Left colon (tissue), 2 donors: ENCODE measurements at regions not wholly inside any gene's neighbourhood (a gene's known extent, or its start where the extent isn't known, plus 50 kb on each side); places are given as distances from the start of the nearest gene placed in this dataset.
"Not testable (repeated sequence)": the region's sequence is repeated elsewhere in the genome, so short reads cannot be mapped to it uniquely, and the experiment has no call there.

ENCODE experiments used
- ATAC-seq: fragments of 200-7000 bp; cut with Tn5 transposase; one replicate; pipeline ENCODE4 v1.9.1; 2020; ENCODE audit warnings: mild to moderate bottlenecking, moderate library complexity
- DNase-seq, 2 donors: peaks; one replicate each; pipeline ENCODE4 v3.0.0-alpha.2; 2020
- intact Hi-C, 2 donors: fragments of 100-400 bp; cut with DNase I in 1 of 2; cut with micrococcal nuclease in 1 of 2; formaldehyde crosslinking; loops; one replicate each; pipeline versions ENCODE4 v1.11.2 to v1.14.0; 2022; cut with DNase I, micrococcal nuclease
- donor health status: DM: no; HTN: no; CAD: no.
- donor health status: DM: yes; HTN: yes; CAD: no.

DNA sequence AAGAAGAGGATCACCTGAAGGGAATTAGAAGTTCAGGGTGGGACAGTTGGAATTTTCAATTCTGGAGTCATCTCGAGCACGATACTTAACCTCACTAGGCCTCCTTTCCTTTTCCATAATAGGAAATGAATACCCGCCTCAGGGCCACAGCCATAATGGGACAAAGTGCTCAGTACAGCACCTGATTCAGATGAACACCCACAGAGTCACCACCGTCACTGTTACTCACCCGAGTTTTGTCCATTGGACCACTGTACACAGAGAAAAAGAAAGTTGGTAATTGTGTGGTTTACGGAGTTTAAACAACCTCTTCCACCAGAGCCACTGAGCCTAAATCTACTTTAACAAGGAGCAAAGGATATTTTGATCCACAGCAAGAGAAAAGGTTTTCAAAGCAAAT, 122.0 kb upstream of the NDUFV2 start:
- DNase-seq (no peak), ATAC-seq (no peak)
- intact Hi-C loops: loop anchor here (10.0 kb wide), 2 partner anchors 186 to 286 kb away; no protein-coding TSS in a partner anchor

DNA sequence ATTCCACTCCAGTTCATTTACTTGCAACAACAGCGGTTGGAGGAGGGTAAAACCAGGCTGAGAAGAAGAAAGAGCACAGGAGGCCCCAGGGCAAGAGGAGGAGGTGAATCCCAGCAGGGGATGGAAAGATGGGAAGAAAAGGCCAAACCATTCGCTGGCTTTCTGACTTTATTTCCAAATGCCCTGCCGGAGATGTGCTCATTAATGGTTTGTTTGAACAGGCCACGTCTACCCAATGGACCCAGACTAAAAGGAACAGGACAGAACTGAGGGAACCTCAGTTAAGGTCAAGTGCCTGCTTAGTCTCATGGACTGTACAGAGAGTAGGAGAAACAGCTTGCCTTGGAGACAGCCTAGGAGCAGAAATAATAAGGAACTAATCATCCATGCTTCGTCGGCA, 121.6 kb upstream of the NDUFV2 start:
- DNase-seq: peak in 1 of 2 donors; percentile 35
- intact Hi-C loops: loop anchor here (10.0 kb wide), 2 partner anchors 186 to 286 kb away; no protein-coding TSS in a partner anchor
- no peak for ATAC-seq

DNA sequence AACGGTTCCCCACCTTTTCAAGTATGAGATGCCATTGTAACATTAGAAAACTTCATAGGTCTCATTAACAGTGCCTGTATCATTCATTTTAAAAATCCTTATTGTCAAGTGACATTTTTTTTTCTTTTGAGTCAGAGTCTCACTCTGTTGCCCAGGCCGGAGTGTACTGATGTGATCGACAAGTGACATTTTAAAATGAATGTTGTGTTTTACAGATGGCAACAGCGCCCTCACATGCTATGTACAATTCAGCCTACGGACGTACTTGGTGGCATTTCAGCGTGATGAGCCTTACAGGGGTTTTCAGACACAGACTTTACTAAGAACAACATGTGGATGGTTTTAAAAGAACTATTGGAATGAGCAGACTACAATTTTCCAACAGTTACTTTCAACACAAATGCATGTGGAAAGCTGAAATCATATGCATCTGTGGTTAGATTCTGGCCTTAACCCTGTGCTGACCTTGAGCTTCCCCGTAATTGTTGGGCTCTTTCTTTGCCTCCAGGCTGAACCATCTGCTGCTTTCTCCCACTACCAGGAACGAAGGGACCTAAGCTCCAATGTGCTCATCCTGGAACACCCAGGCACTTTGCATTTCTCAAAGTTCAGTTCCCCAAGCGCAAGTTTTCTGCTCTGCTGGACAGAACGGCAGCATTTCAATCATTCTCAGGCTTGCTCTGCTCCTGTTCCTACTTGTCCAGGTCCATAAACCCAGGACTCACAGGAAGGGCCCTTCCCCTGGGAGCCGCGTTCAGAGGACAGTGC, 119.9 kb upstream of the NDUFV2 start:
- ATAC-seq (peak; percentile 86), DNase-seq (peak in 1 of 2 donors; percentile 55)
- intact Hi-C loops: loop anchor here (10.0 kb wide), 2 partner anchors 188 to 288 kb away; no protein-coding TSS in a partner anchor

DNA sequence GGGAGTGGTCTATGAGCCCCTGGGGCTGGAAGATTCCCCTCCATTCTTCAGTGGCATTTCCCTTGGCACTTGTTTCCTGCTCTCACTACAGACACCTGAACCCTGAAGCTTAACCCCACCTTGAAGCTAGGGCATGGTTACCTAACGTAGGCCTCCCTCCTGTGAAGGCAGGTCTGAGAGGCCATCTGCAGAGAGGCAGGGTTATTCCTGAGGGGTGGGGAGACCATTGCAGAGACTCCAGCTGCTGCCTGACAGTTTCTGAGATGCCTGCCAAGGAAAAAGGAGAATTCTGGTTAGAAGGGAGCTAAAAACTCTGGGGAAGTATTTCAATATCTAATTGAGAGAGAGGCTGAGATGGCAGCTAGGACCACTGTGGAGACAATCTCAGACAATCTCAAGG, 119.3 kb upstream of the NDUFV2 start:
- intact Hi-C loops: loop anchor here (10.0 kb wide), 2 partner anchors 188 to 288 kb away; no protein-coding TSS in a partner anchor
- ATAC-seq (no peak), DNase-seq (no peak)

DNA sequence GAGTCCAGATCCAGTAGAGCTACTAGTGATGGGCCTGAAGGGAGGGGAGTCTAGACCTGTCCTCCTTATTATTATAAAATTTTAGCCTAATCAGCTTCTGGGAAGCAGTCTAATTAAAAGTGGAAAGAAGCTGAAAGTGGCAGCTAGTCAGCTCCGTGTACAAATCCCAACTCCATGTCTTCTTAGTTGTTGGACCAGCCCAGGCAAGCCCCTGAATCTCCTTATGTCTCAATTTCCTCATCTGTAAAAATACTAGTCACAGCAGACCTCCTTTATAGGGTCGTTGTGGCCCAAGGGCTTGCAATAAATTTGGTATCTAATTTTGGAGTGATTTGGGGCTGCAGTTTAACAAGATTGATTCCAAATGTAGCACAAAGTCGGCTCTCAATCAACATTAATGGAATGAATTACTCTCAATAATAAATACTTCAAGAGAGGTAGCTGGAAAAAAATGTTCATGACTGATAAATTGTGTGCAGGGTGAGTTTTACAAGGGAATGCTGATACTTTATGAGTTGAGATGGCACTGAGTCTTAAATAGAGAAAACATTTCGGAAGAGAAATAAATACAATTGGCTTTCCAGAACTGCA, 118.3 kb upstream of the NDUFV2 start:
- DNase-seq (no peak), ATAC-seq (no peak)
- intact Hi-C loops: loop anchor here (10.0 kb wide), 2 partner anchors 189 to 289 kb away; no protein-coding TSS in a partner anchor

DNA sequence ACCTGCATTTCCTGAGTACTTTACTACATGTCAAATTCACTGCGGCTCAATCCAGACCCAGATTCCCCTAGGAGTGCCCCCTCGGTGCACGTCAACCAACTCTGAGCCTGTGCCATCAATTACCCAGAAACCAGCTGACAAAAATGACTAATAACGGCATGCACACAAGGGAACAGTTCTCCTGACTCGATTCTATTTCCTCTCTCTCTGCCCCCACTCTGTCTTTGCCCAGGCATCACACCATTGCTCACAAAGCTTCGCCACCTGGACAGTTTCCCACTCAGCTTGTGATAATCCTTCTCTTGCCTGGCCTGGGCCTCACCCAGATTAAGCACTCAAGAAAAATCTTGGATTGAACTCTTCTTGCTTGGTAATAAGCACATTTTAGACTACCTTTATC, 115.3 kb upstream of the NDUFV2 start:
- ATAC-seq (no peak), DNase-seq (no peak)
- intact Hi-C loops: loop anchor here (5.0 to 10.0 kb wide), 4 partner anchors 192 to 335 kb away; no protein-coding TSS in a partner anchor

DNA sequence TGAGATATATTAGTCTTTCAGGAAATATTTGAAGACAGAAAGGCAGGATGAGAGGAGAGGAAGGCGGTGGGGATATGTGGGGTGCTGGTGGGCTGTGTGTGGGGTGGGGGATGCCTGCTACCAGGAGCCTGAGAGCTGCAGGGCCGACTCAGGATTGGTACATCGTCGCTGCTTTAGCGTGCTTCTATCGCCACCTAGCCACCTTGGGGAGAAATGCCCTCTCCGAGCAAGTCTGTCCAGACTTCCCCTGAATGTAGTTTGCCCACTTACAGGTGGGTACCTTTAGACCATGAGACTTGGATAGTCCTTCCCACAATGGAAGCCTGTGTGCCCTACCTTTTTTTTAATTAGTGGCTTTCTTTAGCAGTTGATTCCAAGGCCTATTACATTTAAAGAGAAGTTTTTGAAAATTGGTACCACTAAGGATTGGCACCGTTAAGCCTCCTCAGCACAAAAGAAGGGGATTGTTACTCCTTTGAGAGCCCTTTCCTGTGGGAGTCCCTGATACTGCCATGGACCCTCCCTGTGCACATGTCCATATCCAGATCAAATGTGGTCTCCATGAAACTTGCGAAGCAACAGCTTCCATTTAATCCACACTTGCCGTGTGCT, 114.1 kb upstream of the NDUFV2 start:
- intact Hi-C loops: loop anchor here (5.0 to 10.0 kb wide), 4 partner anchors 194 to 336 kb away; no protein-coding TSS in a partner anchor
- ATAC-seq: peak; percentile 79
- peak; percentile 49 to 58 for DNase-seq

DNA sequence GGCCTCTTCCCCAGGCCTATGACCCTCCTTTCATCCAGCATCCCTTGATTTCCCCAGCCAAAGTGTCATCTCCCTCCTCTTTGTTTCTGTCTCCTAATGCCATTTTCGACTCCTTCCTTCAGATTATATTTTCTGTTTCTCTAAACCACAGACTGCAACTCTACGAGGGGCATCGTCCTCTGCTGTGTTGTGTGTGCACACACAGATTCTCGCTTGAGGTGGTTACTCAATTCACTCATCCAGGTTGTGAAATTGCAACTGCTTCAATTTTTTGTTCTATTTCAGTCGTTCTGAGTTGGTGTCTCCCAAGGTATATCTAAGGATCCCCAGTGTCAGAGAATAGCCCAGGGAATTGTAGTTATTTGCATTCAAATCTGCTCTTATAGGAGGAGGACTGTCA, 113.5 kb upstream of the NDUFV2 start:
- no peak for ATAC-seq
- DNase-seq: no peak
- intact Hi-C loops: loop anchor here (5.0 to 10.0 kb wide), 4 partner anchors 194 to 337 kb away; no protein-coding TSS in a partner anchor

DNA sequence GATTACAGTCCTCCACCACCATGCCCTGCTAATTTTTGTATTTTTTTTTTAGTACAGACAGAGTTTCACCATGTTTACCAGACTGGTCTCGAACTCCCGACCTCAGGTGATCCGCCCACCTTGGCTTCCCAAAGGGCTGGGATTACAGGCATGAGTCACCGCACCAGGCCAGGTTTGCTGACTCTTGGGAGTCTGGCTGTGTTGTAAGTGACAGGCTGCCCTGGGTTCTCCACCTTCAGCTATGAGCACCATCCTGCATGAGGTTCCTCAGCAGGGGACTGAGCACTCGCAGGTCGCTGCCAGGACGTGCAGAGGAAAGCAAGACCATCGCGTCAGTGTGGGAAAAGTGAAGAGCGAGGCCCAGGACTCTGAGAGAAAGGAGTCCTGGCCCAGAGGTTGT, 112.6 kb upstream of the NDUFV2 start:
- DNase-seq: no peak
- intact Hi-C loops: loop anchor here (5.0 to 10.0 kb wide), 4 partner anchors 195 to 338 kb away; no protein-coding TSS in a partner anchor
- ATAC-seq: no peak

DNA sequence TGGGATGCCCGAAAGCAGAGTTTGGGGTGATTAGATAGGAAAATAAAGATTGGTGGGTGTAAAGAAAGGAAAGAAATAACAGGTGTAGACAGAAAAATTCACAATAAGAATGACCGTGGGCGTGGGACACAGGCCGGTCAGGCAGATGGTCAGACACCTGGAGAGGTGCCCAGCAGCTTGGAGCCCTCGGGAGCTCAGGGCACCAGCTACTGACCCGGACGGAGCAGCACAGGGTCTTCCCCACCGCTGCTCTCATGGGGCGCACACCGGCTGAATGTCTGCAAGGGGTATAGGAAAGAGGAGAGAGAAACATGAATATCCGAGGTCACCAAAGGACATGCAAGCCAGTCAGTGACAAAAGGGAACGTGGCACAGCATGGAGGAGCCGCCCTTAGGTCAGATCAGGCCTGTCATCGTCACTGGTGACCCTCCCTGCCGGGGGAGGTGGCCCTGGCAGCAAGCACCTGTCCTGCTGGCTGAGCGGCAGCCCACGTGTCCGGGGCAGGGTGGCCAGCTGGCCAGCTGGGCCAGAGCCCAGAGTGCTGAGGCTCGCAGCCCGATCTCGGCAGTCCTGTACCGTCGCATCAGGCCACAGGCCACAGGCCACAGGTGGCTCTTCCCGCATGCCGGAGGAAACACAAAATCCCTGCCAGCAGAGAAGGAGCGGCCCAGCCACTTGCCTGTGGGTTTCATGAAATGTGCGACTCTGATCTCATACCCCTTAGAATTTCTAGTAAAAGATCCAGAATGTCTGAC, 112.0 kb upstream of the NDUFV2 start:
- DNase-seq: no peak
- intact Hi-C loops: no loop called here
- peak; percentile 42 for ATAC-seq

DNA sequence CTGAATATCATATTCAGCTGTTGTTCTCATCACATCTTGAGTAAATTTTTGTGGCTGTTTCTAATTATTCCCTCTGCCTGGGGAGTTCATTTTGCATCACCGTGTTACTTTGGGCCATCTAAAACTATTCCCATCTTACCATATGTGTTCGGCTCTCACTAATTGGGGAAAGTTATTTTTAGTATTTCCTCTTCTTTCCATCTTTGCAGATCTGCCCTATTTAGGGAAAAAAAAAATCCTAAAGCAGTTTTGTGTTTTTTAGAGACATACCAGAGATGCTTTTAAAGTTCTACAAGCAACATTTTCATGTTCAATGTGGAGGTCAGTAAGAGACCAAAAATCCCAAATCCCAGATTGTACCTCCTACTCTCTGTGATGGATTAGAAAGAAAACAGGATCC, 111.3 kb upstream of the NDUFV2 start:
- DNase-seq (no peak), ATAC-seq (no peak)
- intact Hi-C loops: no loop called here

DNA sequence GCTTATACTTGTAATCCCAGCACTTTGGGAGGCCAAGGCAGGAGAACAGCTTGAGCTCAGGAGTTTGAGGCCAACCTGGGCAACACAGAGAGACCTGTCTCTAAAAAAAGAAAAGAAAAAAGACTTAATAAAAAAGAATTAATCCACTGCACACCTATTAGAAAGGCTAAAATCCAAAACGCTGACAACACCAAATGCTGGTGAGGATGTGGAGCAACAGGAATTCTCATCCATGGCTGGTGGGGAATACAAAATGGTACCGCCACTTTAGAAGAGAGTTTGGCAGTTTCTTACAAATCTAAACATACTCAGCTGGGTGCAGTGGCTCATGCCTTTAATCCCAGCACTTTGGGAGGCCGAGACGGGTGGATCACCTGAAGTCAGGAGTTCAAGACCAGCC, 110.0 kb upstream of the NDUFV2 start:
- ATAC-seq, DNase-seq, intact Hi-C loops: not testable (repeated sequence)

DNA sequence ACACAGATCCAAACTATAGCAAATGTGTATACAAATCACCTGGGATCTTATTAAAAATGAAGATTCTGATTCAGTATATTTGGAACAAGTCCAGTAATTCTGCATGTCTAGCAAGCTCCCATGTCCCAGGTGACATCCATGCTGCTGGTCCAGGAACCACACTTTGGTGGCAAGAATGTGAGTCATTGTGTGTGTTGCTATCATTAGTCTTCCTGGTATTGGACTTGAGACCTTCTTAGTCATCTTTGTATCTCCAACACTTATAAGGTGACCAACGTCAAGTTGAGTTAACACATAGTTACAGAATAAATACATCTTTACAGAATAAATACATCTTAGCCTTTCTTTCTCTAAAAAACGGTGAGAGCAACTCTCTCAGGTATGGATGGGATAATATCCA, 107.9 kb upstream of the NDUFV2 start:
- DNase-seq (no peak), ATAC-seq (peak; percentile 47)
- intact Hi-C loops: no loop called here

DNA sequence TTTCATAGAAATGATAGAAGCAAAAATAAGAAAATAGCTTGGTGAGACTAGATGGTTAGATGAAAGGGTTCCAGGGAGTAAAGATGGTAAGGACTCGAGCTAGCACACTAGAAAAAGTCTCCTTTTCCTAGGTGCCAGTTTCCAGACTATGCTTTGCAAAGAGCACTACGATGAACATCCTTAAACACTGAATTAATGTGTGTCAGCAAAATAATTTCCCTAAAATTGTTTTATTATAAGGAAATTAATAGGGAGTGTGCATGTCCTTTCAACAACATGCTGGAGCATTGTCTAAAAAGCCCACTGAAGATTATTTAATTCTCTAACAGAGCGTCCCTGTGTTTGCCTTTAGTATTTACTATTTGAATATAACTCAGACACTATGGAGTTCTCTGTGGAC, 107.4 kb upstream of the NDUFV2 start:
- ATAC-seq (no peak), DNase-seq (no peak)
- intact Hi-C loops: no loop called here

DNA sequence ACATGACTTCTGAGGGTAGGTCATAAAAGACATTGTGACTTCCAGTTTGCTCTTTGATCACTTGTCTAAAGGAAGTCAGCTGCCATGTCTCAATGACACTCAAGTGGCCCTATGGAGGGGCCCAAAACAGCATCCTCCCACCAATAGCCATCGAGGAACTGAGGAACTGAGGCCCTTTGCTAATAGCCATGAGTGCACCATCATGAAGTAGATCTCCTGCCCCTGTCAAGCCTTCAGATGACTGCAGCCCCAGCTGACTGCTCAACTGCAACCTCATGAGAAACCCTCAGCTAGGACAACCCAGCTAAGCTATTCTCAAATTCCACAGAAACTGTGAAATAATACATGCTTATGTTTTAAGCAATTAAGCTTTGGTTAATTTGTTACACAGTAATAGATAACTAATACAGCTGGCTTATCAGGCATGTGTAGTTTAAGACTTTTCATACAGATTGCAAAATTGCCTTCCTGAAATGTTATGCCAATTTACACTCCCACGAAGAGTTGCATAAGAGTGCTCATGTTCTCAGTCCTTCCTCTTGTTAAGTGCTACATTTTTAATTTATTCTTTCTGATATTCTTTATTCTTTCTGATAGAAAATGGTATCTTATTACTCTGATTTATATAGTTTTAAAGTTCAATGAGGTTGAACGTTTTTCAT, 105.6 kb upstream of the NDUFV2 start:
- intact Hi-C loops: no loop called here
- no peak for DNase-seq
- ATAC-seq: no peak

DNA sequence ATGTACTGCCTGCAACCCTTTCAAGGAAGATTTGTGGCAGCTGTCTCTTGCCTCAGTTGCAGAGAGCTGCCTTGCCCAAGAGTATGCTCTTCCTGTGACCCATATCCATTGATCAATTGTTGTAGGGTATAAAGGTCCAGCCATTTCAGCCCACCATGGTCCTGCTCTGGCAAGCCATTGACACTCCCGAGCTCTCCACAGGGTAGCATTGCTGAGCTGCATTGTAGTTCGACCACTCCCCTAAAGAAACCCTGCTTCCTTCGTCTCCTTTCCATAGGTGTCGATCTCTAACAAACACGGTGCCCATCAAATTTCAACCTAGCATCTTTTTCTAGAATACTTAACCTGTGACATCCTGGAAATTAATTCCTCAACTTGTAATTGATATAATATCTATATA, 104.9 kb upstream of the NDUFV2 start:
- no peak for DNase-seq
- intact Hi-C loops: no loop called here
- no peak for ATAC-seq

DNA sequence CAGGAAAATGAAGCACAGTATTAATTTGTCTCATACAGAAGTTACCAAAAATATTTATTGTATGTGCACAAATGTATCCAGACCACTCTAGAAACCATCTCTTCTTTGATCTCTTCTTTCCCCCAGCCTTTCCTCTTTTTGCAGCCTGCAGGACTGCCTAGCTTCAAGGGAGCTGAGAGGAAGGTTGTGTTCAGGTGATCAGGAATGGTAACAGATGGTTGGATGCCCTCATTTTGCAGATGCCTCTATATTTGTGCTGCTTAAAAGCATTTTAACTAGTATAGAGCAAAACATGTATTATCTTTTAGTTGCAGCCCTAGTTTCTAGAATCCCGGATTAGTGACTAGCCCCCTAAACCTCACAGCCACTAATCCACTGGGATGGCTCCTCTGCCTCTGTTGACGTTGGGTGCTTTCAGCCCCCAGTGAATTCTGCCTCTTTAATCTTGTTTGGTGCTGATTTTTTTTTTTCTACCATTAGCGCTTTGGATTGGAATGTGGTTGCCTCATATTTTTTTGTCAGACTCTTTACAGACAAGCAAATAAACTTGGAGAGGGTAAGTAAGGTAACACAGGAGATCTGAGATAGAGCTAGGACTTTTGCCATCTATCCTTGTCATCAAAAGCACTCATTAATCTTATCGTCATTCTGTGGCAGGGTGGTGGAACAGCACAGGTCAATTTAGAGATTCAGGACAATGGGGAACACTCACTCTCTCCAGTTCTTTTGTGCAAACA, 103.8 kb upstream of the NDUFV2 start:
- no peak for DNase-seq
- intact Hi-C loops: no loop called here
- ATAC-seq: no peak

DNA sequence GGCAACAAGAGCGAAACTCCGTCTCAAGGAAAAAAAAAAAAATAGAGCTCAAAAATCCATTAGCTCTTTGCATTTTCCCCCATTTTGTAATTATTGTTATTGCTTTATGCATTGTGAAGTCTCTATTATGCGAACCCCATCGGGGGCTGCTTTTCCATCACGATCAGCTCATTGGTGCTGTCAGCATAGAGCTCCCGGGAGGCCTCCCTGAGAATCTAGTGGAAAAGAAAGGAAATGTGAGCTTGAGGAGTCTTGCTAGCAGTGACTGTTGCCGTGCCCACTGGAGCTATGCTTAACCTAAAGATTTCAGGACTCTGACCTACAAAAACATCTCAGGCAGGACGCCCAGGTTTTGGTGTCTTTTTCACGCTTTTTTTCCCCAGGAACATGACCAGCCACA, 102.6 kb upstream of the NDUFV2 start:
- DNase-seq (no peak), ATAC-seq (no peak)
- intact Hi-C loops: no loop called here
